OCI-LY1 (cell line): ENCODE measurements at regions not wholly inside any gene's neighbourhood (a gene's known extent, or its start where the extent isn't known, plus 50 kb on each side); places are given as distances from the start of the nearest gene placed in this dataset.
"Not testable (repeated sequence)": the region's sequence is repeated elsewhere in the genome, so short reads cannot be mapped to it uniquely, and the experiment has no call there.

Experiments used
- CTCF ChIP-seq: fragments of 200-600 bp; sonication (generic), shearing (Covaris generic); IDR thresholded peaks from 2 replicates; pipeline ENCODE4 v1.5.1; 2017; ENCODE audit warnings: mild to moderate bottlenecking, antibody characterized with exemption, low read length, moderate library complexity, mixed read lengths
- EZH2 ChIP-seq: fragments of 200-600 bp; sonication (generic), shearing (Covaris generic); IDR thresholded peaks from 2 replicates; pipeline ENCODE4 v1.8.0; 2017; ENCODE audit warnings: borderline replicate concordance, mixed run types, mild to moderate bottlenecking, antibody characterized with exemption, low read length, moderate library complexity, mixed read lengths

GRCh38 chr19:41521138-41521930 is 54.6 kb upstream of the CEACAM21 start:
- not testable (repeated sequence) for TF ChIP-seq CTCF, EZH2
